Esophagus muscularis mucosa (tissue), 4 donors: ENCODE measurements at regions not wholly inside any gene's neighbourhood (a gene's known extent, or its start where the extent isn't known, plus 50 kb on each side); places are given as distances from the start of the nearest gene placed in this dataset.

Experiments
- DNase-seq: peaks from one replicate; pipeline ENCODE4 v3.0.0-alpha.2; 2017; ENCODE audit errors: extremely low spot score
- H3K27ac ChIP-seq, 4 donors: fragments of 200-600 bp; sonication (generic); replicated peaks in 1 of 4; 1 replicate in 3 of 4; 2 replicates in 1 of 4; pipeline ENCODE4 v1.5.1; 2016 to 2019; ENCODE audit warnings: mild to moderate bottlenecking in 1 of 4
- H3K27me3 ChIP-seq, 4 donors: fragments of 200-600 bp; sonication (generic); one replicate each; pipeline versions ENCODE4 v1.5.1 to v1.6.0; 2016 to 2019
- H3K36me3 ChIP-seq, 4 donors: fragments of 200-600 bp; sonication (generic); one replicate each; pipeline ENCODE4 v1.5.1; 2016 to 2019
- H3K4me1 ChIP-seq, 4 donors: fragments of 200-600 bp; sonication (generic); one replicate each; pipeline ENCODE4 v1.5.1; 2016 to 2019
- H3K4me3 ChIP-seq, 4 donors: fragments of 200-600 bp; sonication (generic); 1 replicate in 2 of 4; 2 replicates in 2 of 4; pipeline ENCODE4 v1.5.1; 2016 to 2019; ENCODE audit warnings: mild to moderate bottlenecking in 4 of 4, moderate library complexity in 1 of 4
- H3K9me3 ChIP-seq, 4 donors: fragments of 200-600 bp; sonication (generic); 1 replicate in 3 of 4; 2 replicates in 1 of 4; pipeline ENCODE4 v1.5.1; 2016 to 2019
- CTCF ChIP-seq, 3 experiments: fragments of 200-600 bp in 2 of 3; fragments of 450-650 bp in 1 of 3; sonication (generic) in 2 of 3; IDR thresholded peaks; one replicate each; pipeline ENCODE4 v1.5.1; 2017 to 2019; ENCODE audit warnings: antibody characterized with exemption in 3 of 3, mild to moderate bottlenecking in 2 of 3, moderate library complexity in 1 of 3
- EP300 ChIP-seq: sonication (generic); formaldehyde crosslinking; IDR thresholded peaks from one replicate; pipeline ENCODE4 v1.6.1; 2017; ENCODE audit warnings: antibody characterized with exemption
- POLR2A ChIP-seq: fragments of 450-650 bp; IDR thresholded peaks from one replicate; pipeline ENCODE4 v1.6.1; 2017; ENCODE audit warnings: antibody characterized with exemption, moderate library complexity, mild to moderate bottlenecking, low read depth
- POLR2AphosphoS5 ChIP-seq, 2 donors: sonication (generic); formaldehyde crosslinking; IDR thresholded peaks; one replicate each; pipeline ENCODE4 v1.6.1; 2017; ENCODE audit warnings: antibody characterized with exemption in 2 of 2
- WGBS: methylation state at CpG from one replicate; pipeline ENCODE4 v1.1.5; 2018; 5-methylcytosine and 5-hydroxymethylcytosine counted together
- intact Hi-C: fragments of 100-400 bp; cut with DNase I; formaldehyde crosslinking; loops from one replicate; pipeline ENCODE4 v1.15.1; 2023

GRCh38 chr18:25726298-25726697, 364.1 kb downstream of the SS18 start:
- Histone ChIP-seq H3K4me1 (no peaks in the 10 kb centered on the region), H3K27ac (no peak overlapping the region), H3K27me3 (peaks cover 0 to 15% (median 0%) of the 10 kb centered on the region in 4 donors), H3K9me3 (peaks cover 0 to 11% (median 4%) of the 10 kb centered on the region in 4 donors), H3K4me3 (no peak overlapping the region), H3K36me3 (no peaks in the 10 kb centered on the region)
- no peak for DNase-seq
- intact Hi-C loops, result no loop called here
- TF ChIP-seq POLR2A (no peak), CTCF (IDR thresholded peaks at IDR 0.05) (no peak), POLR2AphosphoS5 (IDR thresholded peaks at IDR 0.05) (no peak), EP300 (no peak)
- WGBS, result 43% methylated on average over 11 of the region's 11 CpGs

GRCh38 chr18:25725501-25725900, 364.9 kb downstream of the SS18 start:
- Histone ChIP-seq H3K9me3 (peaks cover 0 to 5% (median 2%) of the 10 kb centered on the region in 4 donors), H3K4me1 (no peaks in the 10 kb centered on the region), H3K4me3 (no peak overlapping the region), H3K36me3 (no peaks in the 10 kb centered on the region), H3K27ac (no peak overlapping the region), H3K27me3 (peaks cover 0 to 9% (median 0%) of the 10 kb centered on the region in 4 donors)
- no peak for DNase-seq
- WGBS, result 81% methylated on average over 2 of the region's 2 CpGs
- intact Hi-C loops, result no loop called here
- TF ChIP-seq CTCF (IDR thresholded peaks at IDR 0.05), result no peak
- no peak for TF ChIP-seq POLR2AphosphoS5 (IDR thresholded peaks at IDR 0.05)
- TF ChIP-seq EP300, result no peak
- no peak for TF ChIP-seq POLR2A

GRCh38 chr18:25724997-25725396, 365.4 kb downstream of the SS18 start:
- H3K36me3 ChIP-seq, result no peaks in the 10 kb centered on the region
- no peak for DNase-seq
- no peak overlapping the region for H3K4me3 ChIP-seq
- intact Hi-C loops, result no loop called here
- 78% methylated on average over 4 of the region's 4 CpGs for WGBS
- TF ChIP-seq POLR2A (no peak), EP300 (no peak)
- H3K27me3 ChIP-seq, result peaks cover 0 to 9% (median 0%) of the 10 kb centered on the region in 4 donors
- H3K4me1 ChIP-seq, result no peaks in the 10 kb centered on the region
- H3K9me3 ChIP-seq, result peaks cover 0 to under 1% (median 0%) of the 10 kb centered on the region in 4 donors
- H3K27ac ChIP-seq, result no peak overlapping the region

GRCh38 chr18:25724121-25724520, 366.3 kb downstream of the SS18 start:
- TF ChIP-seq EP300, result no peak
- no peak for DNase-seq
- intact Hi-C loops, result no loop called here
- no peak overlapping the region for H3K27ac ChIP-seq
- H3K4me1 ChIP-seq, result no peaks in the 10 kb centered on the region
- H3K9me3 ChIP-seq, result no peaks in the 10 kb centered on the region
- no peaks in the 10 kb centered on the region for H3K36me3 ChIP-seq
- H3K27me3 ChIP-seq, result peaks cover 0 to 9% (median 0%) of the 10 kb centered on the region in 4 donors
- WGBS, result 93% methylated on average over 2 of the region's 2 CpGs
- H3K4me3 ChIP-seq, result no peak overlapping the region

- intact Hi-C loops, result no loop called here
Measured at GRCh38 chr18:25713103-25713502, 361.1 kb upstream of the ZNF521 start.

More at GRCh38 chr18:25713103-25713502, 361.1 kb upstream of the ZNF521 start:
- Histone ChIP-seq H3K27ac (no peak overlapping the region), H3K4me3 (no peak overlapping the region), H3K27me3 (peaks cover 0 to 7% (median 0%) of the 10 kb centered on the region in 4 donors), H3K9me3 (peaks cover 0 to 35% (median 8%) of the 10 kb centered on the region in 4 donors), H3K4me1 (no peaks in the 10 kb centered on the region), H3K36me3 (no peaks in the 10 kb centered on the region)
- DNase-seq, result no peak
- TF ChIP-seq EP300, result no peak
- no peak for TF ChIP-seq POLR2AphosphoS5 (IDR thresholded peaks at IDR 0.05)
- no peak for TF ChIP-seq POLR2A
- no peak for TF ChIP-seq CTCF (IDR thresholded peaks at IDR 0.05)
- 88% methylated on average over 4 of the region's 4 CpGs for WGBS
